Epithelial cell of prostate (primary cell): ENCODE measurements at regions not wholly inside any gene's neighbourhood (a gene's known extent, or its start where the extent isn't known, plus 50 kb on each side); places are given as distances from the start of the nearest gene placed in this dataset.
"Not testable (repeated sequence)": the region's sequence is repeated elsewhere in the genome, so short reads cannot be mapped to it uniquely, and the experiment has no call there.

Experiments used
- DNase-seq: peaks from one replicate; pipeline ENCODE4 v3.0.0-alpha.2; 2011; ENCODE audit warnings: low read depth, low spot score
- H3K27ac ChIP-seq: fragments of 450-650 bp; 2 replicates; pipeline ENCODE4 v1.5.1; 2017; ENCODE audit warnings: mild to moderate bottlenecking

- DNase-seq: no peak
- no peak overlapping the region for H3K27ac ChIP-seq
These were observed 76.7 kb upstream of the CARMIL1 start for GRCh38 chr6:25202504-25202903.

DNA sequence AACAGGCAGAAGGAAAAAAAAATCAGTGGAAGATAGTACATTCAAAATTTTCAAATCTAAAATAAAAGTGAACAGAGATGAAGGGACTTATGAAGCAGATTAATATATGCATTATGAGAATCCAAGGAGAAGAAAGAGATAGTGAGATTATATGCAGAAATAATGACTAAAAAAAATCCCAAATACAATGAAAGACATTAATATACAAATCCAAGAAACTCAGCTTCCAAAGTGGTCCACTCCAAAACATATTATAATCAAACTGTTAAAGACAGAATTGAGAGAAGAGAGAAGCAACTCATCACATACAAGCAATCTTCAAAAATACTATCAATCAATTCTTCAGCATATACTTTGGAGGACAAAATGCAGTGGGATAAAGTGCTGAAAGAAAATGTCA is 73.5 kb upstream of the CARMIL1 start:
- DNase-seq: no peak

GRCh38 chr6:25207453-25208155 is 71.6 kb upstream of the CARMIL1 start:
- H3K27ac ChIP-seq, DNase-seq: not testable (repeated sequence)

More for the DNA sequence above, 73.5 kb upstream of the CARMIL1 start:
- no peak overlapping the region for H3K27ac ChIP-seq

DNA sequence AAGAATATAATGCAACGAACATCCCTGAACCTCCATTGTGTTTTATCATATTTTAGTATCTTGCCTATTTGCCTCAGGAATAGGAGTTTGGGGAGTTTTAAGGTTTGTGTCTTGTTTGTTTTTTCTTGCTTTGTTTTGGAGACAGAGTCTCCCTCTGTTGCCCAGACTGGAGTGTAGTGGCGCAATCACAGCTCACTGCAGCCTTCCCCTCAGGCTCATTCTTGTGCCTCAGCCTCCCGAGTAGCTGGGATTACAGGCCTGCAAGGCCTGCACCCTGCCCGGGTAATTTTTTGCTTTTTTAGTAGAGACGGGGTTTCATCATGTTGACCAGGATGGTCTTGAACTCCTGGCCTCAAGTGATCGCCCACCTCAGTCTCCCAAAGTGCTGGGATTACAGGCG is 63.3 kb upstream of the CARMIL1 start:
- no peak overlapping the region for H3K27ac ChIP-seq
- no peak for DNase-seq

DNA sequence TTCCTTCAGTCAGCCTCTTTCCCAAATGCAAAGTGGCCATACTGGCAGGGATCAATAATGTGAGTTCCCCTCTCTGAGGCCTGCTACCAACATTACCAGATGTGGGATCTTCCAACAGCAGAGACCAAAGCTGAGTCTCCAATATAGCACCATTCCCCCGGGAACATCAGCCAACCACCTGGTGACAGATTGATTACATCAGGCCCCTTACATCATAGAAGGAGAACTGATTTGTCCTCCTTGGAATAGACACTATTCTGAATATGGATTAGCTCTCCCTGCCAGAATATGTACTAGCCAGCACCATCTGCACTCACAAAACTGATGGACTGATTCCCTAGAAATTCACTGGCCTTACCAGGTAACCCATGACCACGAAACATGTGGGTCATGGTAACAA is 61.9 kb upstream of the CARMIL1 start:
- no peak overlapping the region for H3K27ac ChIP-seq
- no peak for DNase-seq

DNA sequence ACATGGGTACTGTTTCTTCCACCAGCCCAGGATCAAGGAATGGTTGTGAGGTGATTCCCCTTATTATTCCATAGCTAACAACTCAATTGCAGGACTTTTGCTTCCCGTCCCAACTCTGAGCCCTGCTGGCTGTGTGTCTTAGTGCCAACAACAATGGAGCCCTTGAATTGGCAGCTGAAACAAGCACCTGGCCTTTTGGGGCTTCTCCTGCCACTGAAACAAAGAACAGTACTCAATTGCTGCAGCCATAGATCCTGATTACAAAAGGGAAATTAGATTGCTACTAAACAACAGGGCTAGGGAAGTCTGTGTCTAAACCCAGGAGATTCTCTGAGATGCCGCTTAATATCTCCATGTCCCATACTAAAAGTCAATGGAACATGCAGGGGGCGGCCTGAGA is 61.3 kb upstream of the CARMIL1 start:
- DNase-seq: no peak
- H3K27ac ChIP-seq: no peak overlapping the region

- no peak for DNase-seq
These were observed 60.8 kb upstream of the CARMIL1 start for GRCh38 chr6:25218346-25218745.

DNA sequence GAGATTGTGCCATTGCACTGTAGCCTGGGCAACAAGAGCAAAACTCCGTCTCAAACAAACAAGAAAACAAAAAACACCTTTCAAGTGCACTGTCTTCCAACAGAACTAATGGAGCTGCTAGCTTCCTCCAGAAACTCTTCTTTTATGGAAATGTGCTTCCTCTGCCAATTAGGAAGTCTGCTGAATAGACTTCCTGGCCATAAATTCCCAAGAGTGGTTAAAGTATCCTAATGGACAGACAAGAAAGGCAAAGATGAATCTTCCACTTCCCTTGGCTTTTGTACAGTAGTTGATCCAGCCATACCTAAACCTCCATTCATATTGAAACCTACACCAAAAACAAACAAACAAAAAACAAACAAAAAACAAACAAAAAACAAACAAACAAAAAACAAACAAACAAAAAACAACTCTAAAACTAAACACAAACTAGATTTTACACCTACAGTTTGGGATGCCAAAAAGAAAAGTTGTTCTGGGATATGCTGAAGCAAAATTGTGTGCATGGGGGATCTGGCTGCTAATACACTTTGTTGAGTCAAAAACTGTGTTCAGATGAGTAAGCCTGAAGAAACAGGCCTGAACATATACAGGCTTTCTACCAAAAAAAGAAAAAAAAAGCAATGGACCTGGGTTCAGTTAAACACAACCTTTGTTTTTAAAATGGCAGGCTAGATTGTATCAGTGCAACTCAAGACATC is 59.8 kb upstream of the CARMIL1 start:
- DNase-seq: no peak
- H3K27ac ChIP-seq: peak overlapping the region; percentile 61

More at GRCh38 chr6:25218346-25218745, 60.8 kb upstream of the CARMIL1 start:
- no peak overlapping the region for H3K27ac ChIP-seq

GRCh38 chr6:25219917-25220278 is 59.3 kb upstream of the CARMIL1 start:
- peak overlapping the region; percentile 61 for H3K27ac ChIP-seq

GRCh38 chr6:25220857-25221256 is 58.3 kb upstream of the CARMIL1 start:
- peak overlapping the region; percentile 61 for H3K27ac ChIP-seq
- no peak for DNase-seq

More at GRCh38 chr6:25219917-25220278, 59.3 kb upstream of the CARMIL1 start:
- no peak for DNase-seq

- DNase-seq: no peak
- no peak overlapping the region for H3K27ac ChIP-seq
These were observed 57.0 kb upstream of the CARMIL1 start for GRCh38 chr6:25222006-25222678.

- no peak for DNase-seq
- H3K27ac ChIP-seq: no peak overlapping the region
These were observed 55.6 kb upstream of the CARMIL1 start for GRCh38 chr6:25223490-25223991.

GRCh38 chr6:25224242-25224641 is 54.9 kb upstream of the CARMIL1 start:
- H3K27ac ChIP-seq: no peak overlapping the region
- no peak for DNase-seq

GRCh38 chr6:25227854-25228253 is 51.3 kb upstream of the CARMIL1 start:
- no peak overlapping the region for H3K27ac ChIP-seq
- no peak for DNase-seq
